Adipocyte (in vitro differentiated cells): ENCODE measurements at regions not wholly inside any gene's neighbourhood (a gene's known extent, or its start where the extent isn't known, plus 50 kb on each side); places are given as distances from the start of the nearest gene placed in this dataset.
"Not testable (repeated sequence)": the region's sequence is repeated elsewhere in the genome, so short reads cannot be mapped to it uniquely, and the experiment has no call there.

Source experiments
- DNase-seq: peaks from one replicate; pipeline ENCODE4 v3.0.0-alpha.2; 2015; ENCODE audit warnings: low read depth
- H3K27me3 ChIP-seq: replicated peaks from 2 replicates; pipeline ENCODE4 v1.7.0; 2013; ENCODE audit warnings: mild to moderate bottlenecking, low read length, moderate library complexity; ENCODE audit not compliant: control insufficient read depth, insufficient read depth
- H3K36me3 ChIP-seq: 2 replicates; pipeline ENCODE4 v1.7.0; 2013; ENCODE audit warnings: low read length, mild to moderate bottlenecking, moderate library complexity; ENCODE audit not compliant: control insufficient read depth, insufficient read depth, severe bottlenecking
- H3K4me1 ChIP-seq: 2 replicates; pipeline ENCODE4 v1.7.0; 2013; ENCODE audit warnings: mild to moderate bottlenecking, low read length, moderate library complexity; ENCODE audit not compliant: control insufficient read depth, insufficient read depth
- H3K4me3 ChIP-seq: 2 replicates; pipeline ENCODE4 v1.7.0; 2013; ENCODE audit warnings: mild to moderate bottlenecking, low read length, moderate library complexity
- H3K9ac ChIP-seq: 2 replicates; pipeline ENCODE4 v1.7.0; 2013; ENCODE audit warnings: mild to moderate bottlenecking, low read length, moderate library complexity
- H3K9me3 ChIP-seq: 2 replicates; pipeline ENCODE4 v1.7.0; 2013; ENCODE audit warnings: mild to moderate bottlenecking, low read length, moderate library complexity; ENCODE audit not compliant: control insufficient read depth

GRCh38 chr15:20291616-20292015, 250.0 kb downstream of the GOLGA6L6 start:
- DNase-seq, H3K36me3 ChIP-seq: not testable (repeated sequence)

GRCh38 chr15:20290606-20291005, 251.0 kb downstream of the GOLGA6L6 start:
- DNase-seq, H3K4me1 ChIP-seq, H3K27me3 ChIP-seq, H3K9ac ChIP-seq, H3K4me3 ChIP-seq, H3K9me3 ChIP-seq, H3K36me3 ChIP-seq: not testable (repeated sequence)

More at GRCh38 chr15:20291616-20292015, 250.0 kb downstream of the GOLGA6L6 start:
- not testable (repeated sequence) for H3K27me3 ChIP-seq, H3K9me3 ChIP-seq, H3K9ac ChIP-seq, H3K4me3 ChIP-seq, H3K4me1 ChIP-seq

- not testable (repeated sequence) for H3K4me1 ChIP-seq, DNase-seq, H3K9ac ChIP-seq, H3K36me3 ChIP-seq, H3K4me3 ChIP-seq, H3K9me3 ChIP-seq, H3K27me3 ChIP-seq
These were observed 252.0 kb downstream of the GOLGA6L6 start for GRCh38 chr15:20289538-20290103.

- not testable (repeated sequence) for H3K9me3 ChIP-seq, H3K4me1 ChIP-seq, DNase-seq, H3K36me3 ChIP-seq, H3K4me3 ChIP-seq, H3K9ac ChIP-seq, H3K27me3 ChIP-seq
These were observed 252.6 kb downstream of the GOLGA6L6 start for GRCh38 chr15:20288800-20289537.

- not testable (repeated sequence) for H3K36me3 ChIP-seq, H3K9me3 ChIP-seq, H3K4me1 ChIP-seq, H3K9ac ChIP-seq, H3K4me3 ChIP-seq, DNase-seq, H3K27me3 ChIP-seq
These were observed 255.0 kb downstream of the GOLGA6L6 start for GRCh38 chr15:20286559-20286958.

GRCh38 chr15:20285696-20286300, 255.8 kb downstream of the GOLGA6L6 start:
- not testable (repeated sequence) for H3K4me1 ChIP-seq, H3K4me3 ChIP-seq, H3K9me3 ChIP-seq, H3K9ac ChIP-seq, DNase-seq, H3K27me3 ChIP-seq, H3K36me3 ChIP-seq

- not testable (repeated sequence) for H3K27me3 ChIP-seq, H3K4me3 ChIP-seq, H3K36me3 ChIP-seq, H3K9me3 ChIP-seq, H3K4me1 ChIP-seq, DNase-seq, H3K9ac ChIP-seq
These were observed 256.6 kb downstream of the GOLGA6L6 start for GRCh38 chr15:20284891-20285535.

GRCh38 chr15:20283651-20284050, 257.9 kb downstream of the GOLGA6L6 start:
- not testable (repeated sequence) for DNase-seq, H3K4me3 ChIP-seq, H3K4me1 ChIP-seq, H3K27me3 ChIP-seq, H3K9me3 ChIP-seq, H3K9ac ChIP-seq, H3K36me3 ChIP-seq

GRCh38 chr15:20282491-20282943, 259.1 kb downstream of the GOLGA6L6 start:
- not testable (repeated sequence) for H3K4me1 ChIP-seq, H3K27me3 ChIP-seq, DNase-seq, H3K36me3 ChIP-seq, H3K9me3 ChIP-seq, H3K4me3 ChIP-seq, H3K9ac ChIP-seq

- not testable (repeated sequence) for H3K27me3 ChIP-seq, H3K4me3 ChIP-seq, H3K36me3 ChIP-seq, H3K9me3 ChIP-seq, H3K4me1 ChIP-seq, DNase-seq, H3K9ac ChIP-seq
These were observed 259.9 kb downstream of the GOLGA6L6 start for GRCh38 chr15:20281567-20282275.

- no peaks in the 10 kb centered on the region for H3K36me3 ChIP-seq
- no peaks in the 10 kb centered on the region for H3K27me3 ChIP-seq
- no peak overlapping the region for H3K9ac ChIP-seq
- H3K4me3 ChIP-seq = no peak overlapping the region
- H3K9me3 ChIP-seq = peaks cover 11% of the 10 kb centered on the region
- DNase-seq = no peak
- H3K4me1 ChIP-seq = no peaks in the 10 kb centered on the region
These were observed 260.6 kb downstream of the GOLGA6L6 start for GRCh38 chr15:20280933-20281463.
